HG02852 (cell line): ENCODE measurements at regions not wholly inside any gene's neighbourhood (a gene's known extent, or its start where the extent isn't known, plus 50 kb on each side); places are given as distances from the start of the nearest gene placed in this dataset.

Source experiments
- ATAC-seq: cut with Tn5 transposase; IDR thresholded peaks from one replicate; pipeline ENCODE4 v1.9.1; 2021; ENCODE audit warnings: mild to moderate bottlenecking, moderate library complexity; ENCODE audit not compliant: unreplicated experiment

DNA sequence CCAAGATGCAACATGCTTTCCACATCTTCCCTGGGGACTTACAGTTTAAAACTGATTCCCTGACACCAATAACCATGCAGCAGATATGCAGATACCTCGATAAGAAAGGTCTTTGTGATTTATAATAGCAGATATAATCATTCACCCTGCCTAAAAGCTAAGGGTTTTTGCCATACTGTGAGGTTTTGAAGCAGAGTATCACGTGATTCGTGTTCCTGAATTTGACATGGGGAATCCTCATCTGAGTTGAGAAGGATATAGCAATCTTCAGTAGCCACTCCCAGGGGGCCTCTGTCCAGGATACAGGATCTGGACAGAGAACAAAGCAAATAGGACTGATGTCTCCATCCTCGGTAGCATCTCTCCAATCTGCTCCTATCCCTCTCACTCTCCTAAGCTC, 79.1 kb upstream of the SDK2 start:
- no peak for ATAC-seq

DNA sequence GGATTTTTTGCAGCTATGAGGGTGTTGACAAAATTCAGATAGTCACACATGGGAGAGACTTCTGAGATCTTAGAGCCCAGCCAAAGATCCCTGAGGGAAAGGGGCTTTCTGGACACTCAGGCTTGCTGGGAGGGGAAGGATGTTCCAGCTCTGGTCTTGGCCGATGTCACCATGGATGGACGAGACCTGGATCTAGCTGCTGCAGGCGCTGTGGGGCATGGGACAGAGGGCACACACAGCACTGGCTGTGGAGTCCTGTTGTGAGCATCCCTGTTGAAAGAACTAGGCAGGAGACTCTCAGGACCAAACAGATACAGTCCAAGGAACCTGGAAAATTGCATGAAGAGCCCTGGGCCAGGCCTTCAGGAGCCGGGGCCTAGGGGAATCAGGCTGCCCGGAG, 80.1 kb upstream of the SDK2 start:
- no peak for ATAC-seq

DNA sequence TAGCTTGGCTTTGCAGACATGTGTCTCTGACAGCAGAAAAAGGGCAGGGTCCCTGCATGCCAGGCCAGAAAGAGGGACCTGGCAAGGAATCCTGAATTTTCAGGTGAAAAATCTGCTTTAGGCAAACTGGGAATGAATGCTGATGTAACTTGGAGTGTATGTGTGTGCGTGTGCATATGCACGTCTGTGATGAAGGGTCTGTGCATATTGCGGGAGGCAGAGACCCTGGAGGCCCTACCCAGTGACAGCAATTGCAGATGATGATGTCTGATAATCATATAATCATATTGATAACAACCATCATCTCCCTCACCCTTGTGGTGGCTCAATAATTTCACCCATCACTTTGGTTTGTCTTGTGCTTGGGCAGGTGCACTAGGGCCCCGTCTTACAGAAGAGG, 80.7 kb upstream of the SDK2 start:
- ATAC-seq = no peak

DNA sequence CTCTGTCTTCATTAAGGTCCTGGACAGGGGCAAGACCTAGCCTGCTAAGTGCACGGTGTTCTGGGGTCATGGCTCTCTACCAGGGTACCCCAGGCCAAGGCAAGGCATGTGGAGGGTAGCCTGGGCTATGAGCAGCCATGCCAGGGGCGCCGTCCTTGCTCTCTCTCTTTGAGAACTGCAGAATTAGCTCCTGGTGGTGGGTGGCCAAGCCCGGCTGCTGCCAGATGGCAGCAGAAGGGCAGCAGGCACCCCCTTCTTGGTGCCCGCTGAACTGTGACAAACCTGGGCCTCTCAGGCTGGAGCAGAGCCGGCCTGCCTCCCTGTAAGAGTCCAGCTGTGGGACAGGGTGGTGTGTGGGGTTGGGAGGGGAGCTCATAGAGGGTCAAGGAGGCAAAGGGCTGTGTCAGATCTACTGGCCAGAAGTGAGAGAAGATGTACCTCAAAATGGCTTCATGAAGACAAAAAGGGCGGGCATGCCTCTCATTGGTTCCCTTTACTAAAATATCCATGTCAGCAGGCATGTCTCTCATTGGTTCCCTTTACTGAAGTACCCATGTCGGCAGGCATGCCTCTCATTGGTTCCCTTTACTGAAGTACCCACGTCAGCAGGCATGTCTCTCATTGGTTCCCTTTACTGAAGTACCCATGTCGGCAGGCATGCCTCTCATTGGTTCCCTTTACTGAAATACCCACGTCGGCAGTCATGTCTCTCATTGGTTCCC, 81.7 kb upstream of the SDK2 start:
- no peak for ATAC-seq

DNA sequence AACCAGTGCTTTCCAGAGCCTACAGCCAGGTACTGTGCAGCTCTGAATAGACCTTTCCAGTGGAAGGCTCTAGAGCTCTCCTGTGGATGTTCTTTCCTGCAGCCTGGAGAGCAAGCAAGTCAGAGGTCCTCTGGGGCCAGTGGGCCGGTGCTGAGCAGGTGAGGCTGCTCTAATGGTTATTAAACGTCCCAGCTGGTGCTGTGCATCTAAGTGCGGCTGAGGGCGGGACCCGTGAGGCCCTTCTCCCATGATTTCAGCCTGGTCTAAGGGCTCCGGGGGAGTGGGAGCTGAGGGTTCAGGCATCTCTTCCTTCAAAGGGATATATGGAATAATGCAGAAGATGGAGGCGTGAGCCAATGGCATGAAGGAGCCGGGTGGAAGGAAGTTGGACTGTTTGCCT, 83.7 kb upstream of the SDK2 start:
- ATAC-seq = no peak

DNA sequence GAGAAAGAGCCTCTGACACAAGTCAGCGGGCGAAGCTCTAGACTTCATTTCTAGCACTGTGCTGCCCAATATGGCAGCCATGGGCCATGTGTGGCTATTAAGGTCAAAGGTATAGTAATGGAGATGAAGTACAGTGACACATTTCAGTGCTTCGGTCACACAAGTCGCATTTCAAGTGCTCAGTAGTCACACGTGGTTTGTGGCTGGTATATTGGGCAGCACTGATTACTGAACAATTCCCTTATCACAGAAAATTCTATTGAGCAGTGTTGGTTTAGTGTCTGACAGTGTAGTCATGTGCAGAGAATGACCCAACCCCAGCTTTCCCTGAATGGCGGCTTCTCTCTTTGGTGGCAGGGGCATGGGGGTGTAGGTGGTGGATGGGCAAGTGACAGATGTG, 84.9 kb upstream of the SDK2 start:
- no peak for ATAC-seq

DNA sequence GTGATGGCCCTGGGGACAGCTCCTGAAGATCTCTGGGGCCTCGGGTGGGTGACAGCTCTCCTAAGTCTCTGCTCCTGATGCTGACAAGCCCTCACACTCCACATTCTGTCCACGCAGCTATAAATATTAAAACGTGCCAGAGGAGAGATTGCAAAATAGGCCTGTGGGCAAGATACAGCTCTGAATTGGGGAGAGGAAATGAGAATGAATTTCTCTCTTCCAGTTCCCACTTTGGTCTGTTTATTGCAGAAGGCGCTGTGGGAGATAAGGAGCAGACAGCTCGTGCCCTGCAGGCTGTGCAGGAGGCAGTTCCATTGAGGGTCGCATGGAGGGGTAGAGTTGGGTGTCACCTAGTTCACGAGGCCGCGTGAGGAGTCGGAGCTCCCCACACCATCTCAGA, 87.5 kb upstream of the SDK2 start:
- ATAC-seq = no peak

DNA sequence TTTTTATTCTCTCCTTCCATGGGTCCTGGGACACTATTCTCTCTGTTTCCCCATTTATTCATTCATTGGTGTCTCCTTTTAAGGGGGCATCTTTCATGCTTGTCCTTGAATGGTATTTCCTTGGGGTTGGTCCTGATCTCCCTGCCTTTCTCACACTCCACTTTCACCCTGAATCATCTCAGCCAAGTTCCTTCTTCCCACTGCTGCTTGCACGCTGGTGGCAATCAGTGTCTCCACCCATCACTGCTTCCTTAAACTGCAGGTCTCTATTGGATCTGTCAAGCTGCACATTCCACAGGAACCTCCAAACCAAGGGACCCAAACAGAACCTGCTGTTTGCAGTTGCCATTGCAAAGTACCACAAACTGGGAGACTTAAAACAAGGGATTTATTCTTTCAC, 89.3 kb upstream of the SDK2 start:
- no peak for ATAC-seq

DNA sequence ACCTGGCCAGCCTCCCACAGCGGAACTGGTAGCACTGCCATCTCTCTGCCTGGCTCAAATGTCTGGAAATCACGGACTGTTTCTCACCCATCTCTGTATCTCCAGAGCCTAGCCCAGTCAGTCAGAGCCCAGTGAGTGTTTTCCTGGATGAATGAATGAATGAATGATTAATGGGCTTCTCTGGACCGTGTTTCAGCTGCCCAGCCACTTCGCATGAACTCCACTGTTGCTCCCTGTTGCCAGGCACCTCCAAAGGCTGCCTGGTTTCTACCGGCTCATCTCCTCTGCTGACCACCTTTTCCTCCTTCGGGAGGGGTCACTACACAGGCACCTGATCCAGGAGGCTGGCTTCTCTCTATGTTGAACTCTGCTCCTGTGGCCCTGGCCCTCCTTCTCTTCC, 91.0 kb upstream of the SDK2 start:
- no peak for ATAC-seq

DNA sequence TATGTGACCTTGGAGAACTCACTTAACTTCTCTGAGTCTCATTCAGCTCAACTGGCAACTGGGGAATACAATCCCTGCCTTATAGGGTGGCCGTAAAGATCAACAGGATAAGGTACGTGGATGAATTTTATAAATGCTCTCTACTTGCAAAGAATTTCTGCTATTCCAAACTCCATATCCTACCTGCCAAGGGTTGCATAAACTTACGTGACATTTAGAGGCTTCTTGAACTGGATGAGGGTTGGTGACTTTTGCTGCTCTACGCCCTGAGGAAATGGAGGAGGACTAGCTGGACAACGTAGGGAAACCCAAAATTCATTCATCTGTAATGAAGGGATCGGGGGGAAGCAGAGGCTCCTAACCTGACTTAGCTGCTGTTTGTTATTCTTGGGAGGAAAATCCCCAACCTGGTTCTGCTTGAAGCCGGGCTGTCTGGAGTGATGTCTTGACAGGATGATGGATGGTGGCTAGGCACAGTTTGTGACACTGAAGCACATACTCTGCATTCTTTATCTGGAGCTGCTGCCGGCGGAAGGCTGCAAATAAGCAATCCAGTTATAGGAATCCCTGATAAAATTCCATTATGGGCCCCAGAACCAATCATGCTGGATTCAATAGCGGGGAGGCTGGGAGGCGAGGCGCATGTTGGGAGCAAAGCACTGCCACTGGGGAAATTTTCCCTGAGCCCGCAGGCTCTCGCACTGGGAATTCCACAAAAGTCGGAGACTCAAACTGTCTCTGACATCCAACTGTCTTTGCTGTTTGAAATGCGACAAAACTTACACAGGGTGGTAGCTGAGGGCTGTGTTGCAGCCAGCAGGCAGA, 94.7 kb upstream of the SDK2 start:
- ATAC-seq = no peak

DNA sequence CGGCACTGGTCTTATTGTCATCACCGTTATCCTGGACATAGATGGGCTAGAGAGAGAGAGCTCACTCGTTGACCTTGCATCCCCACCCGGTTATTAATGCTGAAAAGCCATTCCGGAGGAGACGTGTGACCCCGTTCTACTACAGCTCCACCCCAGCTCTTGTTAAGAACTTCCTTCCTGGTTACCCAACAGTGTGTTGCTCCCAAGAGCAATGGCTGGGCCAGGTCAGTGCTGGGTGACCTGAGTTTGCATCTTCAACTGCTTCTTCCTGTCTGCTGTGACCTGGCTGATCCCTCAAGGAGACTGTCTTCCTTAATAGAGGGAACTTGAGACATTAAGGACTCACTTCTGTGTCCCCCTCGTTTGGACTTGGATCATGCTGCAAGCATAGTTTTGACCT, 96.1 kb upstream of the SDK2 start:
- no peak for ATAC-seq

DNA sequence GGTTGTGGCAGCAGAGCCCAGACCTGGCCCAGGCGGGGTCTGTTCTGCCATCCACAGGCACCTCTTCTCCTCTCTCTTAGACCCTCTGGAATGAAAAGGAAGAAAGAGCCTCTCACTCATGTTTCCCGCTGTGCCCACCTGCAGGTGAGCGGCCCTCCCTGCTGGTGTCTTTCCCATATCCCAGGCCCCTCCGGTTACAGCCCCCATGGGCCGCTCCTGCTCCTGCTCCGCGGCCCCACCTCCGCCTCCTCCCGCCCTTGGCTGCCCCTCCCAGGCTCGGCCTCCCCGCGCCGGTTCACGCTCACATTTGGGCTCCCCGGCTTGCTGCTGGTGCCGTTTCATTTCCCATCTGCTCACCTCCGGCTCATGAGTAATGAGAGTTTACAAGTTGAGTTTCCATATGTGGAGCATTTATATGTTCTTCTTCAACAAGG, 98.7 kb upstream of the SDK2 start:
- ATAC-seq = no peak

DNA sequence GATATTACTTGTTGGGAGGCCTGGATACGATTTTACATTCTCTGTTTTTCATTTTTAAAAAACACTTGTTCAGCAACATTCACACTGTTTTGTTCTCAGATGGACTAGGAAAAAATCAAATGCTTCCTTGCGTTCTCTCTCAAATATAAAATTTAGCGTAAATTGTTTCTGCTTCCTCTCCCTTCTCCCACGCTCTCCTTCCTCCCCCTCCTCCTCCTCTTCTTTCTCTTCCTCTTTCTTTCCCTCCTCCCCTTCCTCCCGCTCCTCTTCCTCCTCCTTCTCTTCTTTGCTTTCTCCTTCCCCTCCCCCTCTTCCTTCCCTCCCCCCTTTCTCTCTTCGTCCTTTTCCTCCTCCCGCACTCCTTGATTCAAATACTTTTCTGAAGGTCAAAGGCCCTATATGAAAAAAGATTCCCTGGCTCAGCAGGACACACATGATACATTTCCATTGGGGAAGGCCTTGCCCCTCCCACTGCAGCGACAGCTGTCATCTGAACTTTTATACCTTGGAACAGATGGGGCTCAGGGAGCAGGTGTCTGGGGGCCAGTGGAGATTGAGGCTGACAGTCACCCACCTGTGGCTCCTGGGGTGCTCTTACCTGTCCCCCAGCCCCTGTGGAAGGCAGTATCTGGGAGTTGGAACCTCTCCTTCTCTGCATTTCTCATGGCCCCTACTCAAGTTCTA, 99.4 kb upstream of the SDK2 start:
- no peak for ATAC-seq

DNA sequence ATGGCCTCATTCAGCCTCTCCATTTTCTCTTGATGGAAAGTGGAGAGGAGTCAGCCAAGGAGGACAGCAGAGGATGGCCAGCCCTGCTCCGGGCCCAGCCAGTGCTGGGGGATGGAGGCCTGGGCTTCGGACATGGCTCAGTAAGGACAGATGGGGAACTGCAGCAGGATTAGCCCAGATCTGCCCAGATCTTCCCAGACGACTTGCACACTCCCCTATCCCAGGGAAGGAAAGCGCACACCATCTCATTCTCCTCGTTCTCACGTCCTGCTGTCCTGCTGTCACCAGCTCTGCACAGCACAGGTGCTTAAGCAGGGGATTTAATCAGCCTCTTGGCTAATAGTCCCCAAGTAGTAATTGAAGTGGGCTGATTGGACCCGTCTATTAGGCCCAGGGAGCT, 100.2 kb upstream of the SDK2 start:
- ATAC-seq = no peak

DNA sequence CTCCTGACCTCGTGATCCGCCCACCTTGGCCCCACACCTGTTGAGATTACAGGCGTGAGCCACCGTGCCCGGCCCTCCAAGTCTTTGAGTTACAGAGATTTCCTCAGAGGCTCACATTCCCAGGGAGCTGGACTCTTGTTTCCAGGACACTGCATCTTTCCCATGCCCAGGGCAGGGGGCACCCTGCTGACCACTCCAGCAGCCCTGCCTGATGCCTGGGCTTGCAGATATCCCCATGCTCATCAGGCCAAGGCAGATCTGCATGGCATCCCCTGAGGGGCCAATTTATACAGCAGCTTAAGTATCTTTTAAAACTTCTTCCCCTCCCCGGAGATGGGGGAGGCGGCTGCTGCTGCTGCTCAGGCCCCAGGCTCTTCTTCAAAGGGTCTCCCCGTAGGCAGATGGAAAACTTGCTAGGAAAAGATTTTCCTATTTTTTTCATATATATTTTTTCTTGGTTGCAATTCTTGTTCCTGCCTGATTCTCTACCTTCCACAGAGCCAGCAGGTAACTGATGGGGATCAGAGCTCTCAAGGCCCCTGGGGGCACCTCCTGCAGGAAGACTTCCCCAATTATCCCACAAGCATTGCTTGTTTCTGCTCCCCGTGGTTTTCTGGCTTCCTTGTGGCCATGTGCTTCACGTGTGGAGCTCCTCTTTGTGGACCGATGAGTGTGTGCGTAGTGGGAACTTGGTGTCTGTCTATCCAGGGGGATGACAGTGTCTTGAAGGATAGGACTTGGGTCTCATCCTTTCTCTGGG, 102.2 kb upstream of the SDK2 start:
- ATAC-seq = no peak

DNA sequence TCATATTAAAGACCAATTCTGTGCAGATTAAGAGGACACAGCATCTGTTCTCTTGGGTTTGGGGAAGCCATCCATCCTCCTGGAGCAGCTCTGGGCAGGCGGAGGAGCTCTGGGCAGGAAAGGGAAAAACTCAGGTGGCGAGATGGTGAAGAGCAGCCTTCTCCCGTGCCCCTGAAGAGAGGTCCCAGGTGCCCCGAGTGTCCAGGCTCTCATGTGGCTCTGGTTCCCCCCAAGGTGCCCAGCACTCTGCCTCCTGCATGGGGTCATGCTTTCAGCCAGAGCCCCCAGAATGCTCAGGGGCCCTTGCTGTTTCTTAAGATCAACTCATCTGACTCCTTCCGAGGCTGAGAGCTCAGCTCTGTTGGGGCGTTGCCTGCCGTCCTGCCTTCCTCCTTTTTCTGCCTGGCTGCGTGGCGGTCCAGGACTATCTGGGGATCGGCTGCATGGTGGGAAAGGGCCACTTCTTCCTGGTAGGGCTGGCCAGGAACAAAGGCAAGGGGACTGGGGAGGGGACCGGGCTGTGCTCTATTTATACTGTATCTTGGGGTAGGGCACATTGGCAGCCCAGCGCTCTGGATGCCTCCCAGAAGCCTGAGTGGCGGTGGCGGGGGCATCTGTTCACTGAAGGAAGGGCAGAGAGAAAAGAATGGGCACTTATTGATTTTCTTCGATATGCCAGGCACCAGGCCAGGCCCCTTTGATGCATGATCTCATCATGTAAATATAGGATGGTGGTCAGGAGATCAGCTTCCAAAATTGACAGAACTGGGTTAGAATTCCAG, 103.2 kb upstream of the SDK2 start:
- no peak for ATAC-seq

DNA sequence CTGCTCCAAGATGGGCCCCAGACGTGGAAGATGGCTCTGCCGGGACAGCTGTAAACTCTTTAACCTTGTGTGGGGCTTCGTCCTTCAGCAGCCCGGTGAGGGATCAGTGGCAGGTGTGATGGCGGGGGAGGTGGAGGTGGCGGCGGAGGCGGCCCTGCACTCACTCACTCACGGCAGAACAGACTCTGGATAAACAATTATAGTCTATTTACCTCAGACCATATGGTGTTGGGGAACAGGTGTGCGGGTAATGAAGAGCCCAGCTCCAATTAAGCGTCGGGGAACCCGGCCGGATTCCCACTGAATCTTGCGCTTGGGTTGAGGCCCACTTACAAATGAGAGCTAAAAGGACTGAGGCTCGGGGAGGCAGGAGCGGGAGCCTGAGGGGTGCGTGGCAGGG, 104.3 kb upstream of the SDK2 start:
- ATAC-seq = no peak

DNA sequence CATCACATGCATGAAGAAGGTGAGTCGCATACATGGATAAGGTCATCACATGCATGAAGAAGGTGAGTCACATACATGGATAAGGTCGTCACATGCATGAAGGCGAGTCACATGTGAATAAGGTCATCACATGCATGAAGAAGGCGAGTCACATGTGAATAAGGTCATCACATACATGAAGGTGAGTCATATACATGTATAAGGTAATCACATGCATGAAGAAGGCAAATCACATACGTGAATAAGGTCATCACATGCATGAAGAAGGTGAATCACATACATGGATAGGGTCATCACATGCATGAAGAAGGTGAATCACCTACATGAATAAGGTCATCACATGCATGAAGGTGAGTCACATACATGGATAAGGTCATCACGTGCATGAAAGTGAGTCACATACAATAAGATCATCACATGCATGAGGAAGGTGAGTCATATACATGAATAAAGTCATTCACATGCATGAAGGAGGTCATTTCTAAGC, 105.1 kb upstream of the SDK2 start:
- no peak for ATAC-seq

DNA sequence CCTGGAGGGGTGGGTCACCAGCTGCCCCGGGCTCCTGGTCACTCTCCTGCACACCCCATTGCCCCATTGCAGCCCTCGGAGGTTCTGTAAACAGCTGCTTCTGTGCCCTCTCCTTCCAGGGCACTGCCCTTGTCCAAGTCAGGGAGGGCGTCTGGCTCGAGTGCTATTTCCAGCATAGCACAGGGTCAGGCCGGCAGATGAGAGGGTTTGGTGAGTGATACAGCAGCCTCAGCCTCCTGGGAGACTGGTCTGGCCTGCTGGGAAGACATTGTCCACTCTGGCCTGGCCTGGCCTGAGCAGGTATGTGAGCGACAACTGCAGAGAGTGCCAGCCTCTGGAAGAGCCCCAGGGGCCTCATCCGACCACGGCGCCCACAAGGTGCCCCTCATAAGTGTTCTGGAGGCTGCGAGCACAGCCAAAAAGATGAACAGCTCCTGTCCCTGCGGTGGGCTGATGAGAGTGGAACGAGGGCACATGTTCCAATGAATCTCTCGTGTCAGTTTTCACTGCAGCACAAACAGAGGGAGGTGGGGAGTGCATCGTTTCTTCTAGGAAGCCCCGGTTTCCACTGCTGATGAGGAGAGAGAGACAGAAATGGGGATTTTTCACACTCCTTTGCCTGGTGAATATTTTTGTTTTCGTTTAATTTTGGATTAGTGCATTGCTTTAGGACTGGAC, 105.8 kb upstream of the SDK2 start:
- ATAC-seq = no peak

DNA sequence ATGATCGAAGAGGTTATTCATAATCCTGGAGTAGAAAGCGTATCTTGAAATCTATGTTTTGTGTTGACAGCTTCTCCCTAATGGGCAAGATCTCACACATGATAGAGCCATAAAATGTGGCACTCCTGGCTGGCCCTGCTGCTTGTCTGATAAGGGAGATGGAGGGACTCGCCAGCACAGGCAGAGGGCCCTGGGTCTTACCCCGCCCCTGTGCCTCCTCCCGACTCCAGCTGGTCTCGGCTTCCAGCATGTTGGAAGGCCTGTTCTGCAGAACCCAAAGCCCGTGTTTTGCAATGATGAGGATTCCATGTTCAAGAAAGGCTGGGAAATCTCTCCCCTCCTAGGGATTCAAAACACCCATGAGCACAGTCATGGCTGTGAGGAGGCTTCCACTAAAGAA, 106.7 kb upstream of the SDK2 start:
- no peak for ATAC-seq
